H1 (cell line): ENCODE measurements at regions not wholly inside any gene's neighbourhood (a gene's known extent, or its start where the extent isn't known, plus 50 kb on each side); places are given as distances from the start of the nearest gene placed in this dataset.

Source experiments
- JUN ChIP-seq: IDR thresholded peaks from 2 replicates; pipeline ENCODE4 v1.6.1; 2011; ENCODE audit warnings: low read depth, mild to moderate bottlenecking, improper control_type of control experiment, low read length

DNA sequence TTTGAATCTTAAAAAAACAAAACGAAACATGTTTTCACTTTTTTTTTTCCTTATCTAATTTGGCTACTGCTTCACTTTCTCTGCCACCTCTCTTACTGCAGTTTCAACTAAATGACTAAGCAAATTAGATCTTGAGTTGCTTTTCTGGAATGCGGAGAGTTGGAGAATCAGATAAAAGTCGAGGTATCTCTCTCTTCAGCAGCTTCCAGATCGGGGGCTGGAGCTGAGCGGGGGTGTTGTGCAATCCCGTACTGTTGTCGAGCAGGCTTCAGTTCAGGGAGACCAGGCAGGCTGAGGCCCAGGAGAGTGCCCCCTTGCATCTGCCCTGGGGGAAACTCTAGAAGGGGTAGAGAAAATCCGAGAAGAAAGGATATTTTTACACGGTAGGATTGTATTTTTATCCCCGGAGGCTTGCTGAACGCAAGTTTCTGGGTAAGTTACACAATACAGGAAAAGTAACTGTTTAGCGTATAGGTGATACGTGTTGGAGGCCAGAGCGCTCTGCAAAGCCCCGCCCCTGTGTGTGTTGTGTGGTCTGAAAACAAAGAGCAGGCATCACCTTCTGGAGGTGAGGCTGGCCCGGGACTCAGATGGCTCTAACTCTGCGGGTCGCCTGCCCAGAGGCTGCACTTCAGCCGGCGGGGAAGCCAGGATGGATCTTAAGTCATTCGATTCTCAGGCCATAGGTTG is 116.6 kb downstream of the KLF6 start (continued):
- no peak for TF ChIP-seq JUN
- TF ChIP-seq, all 59 proteins: peak for 5
